ENCODE measurements at regions not wholly inside any gene's neighbourhood (a gene's known extent, or its start where the extent isn't known, plus 50 kb on each side); places are given as distances from the start of the nearest gene placed in this dataset.

GRCh38 chr6:71665931-71666330 is 220.4 kb upstream of the RIMS1 start:
- POLR2A ChIA-PET: no interaction called here
- BruUV-seq (replicated peaks): no TSS peak
- ATAC-seq: no peak

DNA sequence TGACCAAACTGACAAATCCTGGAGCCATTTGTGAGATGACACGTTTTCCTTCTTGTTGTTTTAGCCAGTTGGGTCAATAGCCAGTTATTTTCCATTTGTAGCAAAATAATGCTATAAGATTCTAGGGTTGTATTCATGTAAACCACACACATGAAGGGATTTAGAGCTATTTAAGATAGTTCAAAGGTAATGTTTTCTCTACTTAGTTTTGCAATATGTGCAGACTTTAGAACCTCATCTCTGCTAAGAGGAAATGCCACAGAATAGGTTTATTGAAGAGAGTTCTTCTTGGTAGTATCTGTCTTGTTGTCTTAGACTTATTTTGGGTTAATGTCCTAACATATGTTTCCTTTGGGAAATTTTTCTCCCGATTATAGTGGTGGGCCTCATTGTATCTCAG is 213.5 kb upstream of the RIMS1 start:
- ChIA-PET SMC1A (ENCODE audit: uncharacterized antibody, unreplicated experiment) (no interaction called here), RAD21 (ENCODE audit: unreplicated experiment) (no interaction called here), POLR2A (no interaction called here), CTCF (interaction anchor here (0.6 kb wide), 1 partner anchor 138 kb away, joined by 3 read pairs; no protein-coding TSS in a partner anchor)
- no TSS peak for BruUV-seq (replicated peaks)
- no peak for FAIRE-seq
- Histone ChIP-seq H3K9me3 (replicated peaks; ENCODE audit: control insufficient read depth, insufficient read depth, low read length) (no peaks in the 10 kb centered on the region), H3K27ac (ENCODE audit: control insufficient read depth, insufficient read depth) (no peak overlapping the region), H3K4me2 (ENCODE audit: control insufficient read depth, insufficient read depth) (no peak overlapping the region), H3K4me1 (ENCODE audit: control insufficient read depth, insufficient read depth, low read length) (no peaks in the 10 kb centered on the region), H3K36me3 (ENCODE audit: control insufficient read depth in 2 of 2, insufficient read depth in 2 of 2, low read length in 1 of 2) (no peaks in the 10 kb centered on the region), H3K27me3 (replicated peaks in 1 of 2; ENCODE audit: control insufficient read depth in 2 of 2, insufficient read depth in 2 of 2, low read length in 1 of 2) (no peaks in the 10 kb centered on the region; a peak in 1 of 4 replicates), H4K20me1 (ENCODE audit: control insufficient read depth, insufficient read depth) (no peaks in the 10 kb centered on the region), H3K4me3 (no peak overlapping the region), H3K9ac (ENCODE audit: control insufficient read depth, insufficient read depth, low read length) (no peak overlapping the region), H3K79me2 (ENCODE audit: control insufficient read depth, insufficient read depth, low read length) (no peaks in the 10 kb centered on the region), H2AFZ (ENCODE audit: control insufficient read depth, low read depth, low read length) (no peak overlapping the region)
- in situ Hi-C loops (cut with MboI) (no loop called here), intact Hi-C loops (cut with micrococcal nuclease; ENCODE audit: unreplicated experiment) (no loop called here)
- WGBS (ENCODE audit: insufficient coverage, insufficient replicate concordance, low lambda C conversion rate, missing lambda C conversion rate): 3% methylated on average over 2 of the region's 2 CpGs
- TF ChIP-seq RBBP5 (conservative IDR thresholded peaks at IDR 0.05): no peak
- no peak for TF ChIP-seq HDAC6 (IDR thresholded peaks at IDR 0.05; ENCODE audit: unreplicated experiment)
- ATAC-seq: no peak
- DNase-seq (ENCODE audit: low read depth, low spot score): no peak

More at GRCh38 chr6:71665931-71666330, 220.4 kb upstream of the RIMS1 start:
- Histone ChIP-seq H3K4me2 (ENCODE audit: control insufficient read depth, insufficient read depth) (no peak overlapping the region), H3K9ac (ENCODE audit: control insufficient read depth, insufficient read depth, low read length) (no peak overlapping the region), H2AFZ (ENCODE audit: control insufficient read depth, low read depth, low read length) (no peak overlapping the region), H4K20me1 (ENCODE audit: control insufficient read depth, insufficient read depth) (no peaks in the 10 kb centered on the region), H3K27me3 (replicated peaks in 1 of 2; ENCODE audit: control insufficient read depth in 2 of 2, insufficient read depth in 2 of 2, low read length in 1 of 2) (no peaks in the 10 kb centered on the region; a peak in 1 of 4 replicates), H3K4me1 (ENCODE audit: control insufficient read depth, insufficient read depth, low read length) (no peaks in the 10 kb centered on the region), H3K27ac (ENCODE audit: control insufficient read depth, insufficient read depth) (no peak overlapping the region), H3K9me3 (replicated peaks; ENCODE audit: control insufficient read depth, insufficient read depth, low read length) (no peaks in the 10 kb centered on the region), H3K36me3 (ENCODE audit: control insufficient read depth in 2 of 2, insufficient read depth in 2 of 2, low read length in 1 of 2) (no peaks in the 10 kb centered on the region), H3K79me2 (ENCODE audit: control insufficient read depth, insufficient read depth, low read length) (no peaks in the 10 kb centered on the region), H3K4me3 (no peak overlapping the region)
- in situ Hi-C loops (cut with MboI): no loop called here
- SMC1A ChIA-PET (ENCODE audit: uncharacterized antibody, unreplicated experiment): no interaction called here
- no peak for TF ChIP-seq SUPT20H (IDR thresholded peaks at IDR 0.05; ENCODE audit: borderline replicate concordance, control insufficient read depth, low read depth, low read length)
- TF ChIP-seq CBX3 (IDR thresholded peaks at IDR 0.05; ENCODE audit: borderline replicate concordance, low read depth): no peak
- TF ChIP-seq, protein P1, sequence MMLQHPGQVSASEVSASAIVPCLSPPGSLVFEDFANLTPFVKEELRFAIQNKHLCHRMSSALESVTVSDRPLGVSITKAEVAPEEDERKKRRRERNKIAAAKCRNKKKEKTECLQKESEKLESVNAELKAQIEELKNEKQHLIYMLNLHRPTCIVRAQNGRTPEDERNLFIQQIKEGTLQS (IDR thresholded peaks at IDR 0.05; ENCODE audit: borderline replicate concordance, extremely low read depth, low read depth, low read length): no peak
- no peak for TF ChIP-seq IRF4 (IDR thresholded peaks at IDR 0.05; ENCODE audit: low read depth, low read length)
- TF ChIP-seq NFYB (IDR thresholded peaks at IDR 0.05; ENCODE audit: insufficient read depth, low read depth, low read length): no peak
- TF ChIP-seq FOS (IDR thresholded peaks at IDR 0.05; ENCODE audit: borderline replicate concordance, extremely low read depth, insufficient read length): no peak
- TF ChIP-seq NR2C1 (IDR thresholded peaks at IDR 0.05): no peak
- WGBS (ENCODE audit: insufficient coverage, insufficient replicate concordance, low lambda C conversion rate, missing lambda C conversion rate): 15% methylated on average over 3 of the region's 3 CpGs
- RAD21 ChIA-PET (ENCODE audit: unreplicated experiment): no interaction called here
- intact Hi-C loops (cut with micrococcal nuclease; ENCODE audit: unreplicated experiment): no loop called here
- FAIRE-seq (no peak), DNase-seq (ENCODE audit: low read depth, low spot score) (no peak)
- CTCF ChIA-PET: no interaction called here
